DOHH2 (cell line): ENCODE measurements at regions not wholly inside any gene's neighbourhood (a gene's known extent, or its start where the extent isn't known, plus 50 kb on each side); places are given as distances from the start of the nearest gene placed in this dataset.
"Not testable (repeated sequence)": the region's sequence is repeated elsewhere in the genome, so short reads cannot be mapped to it uniquely, and the experiment has no call there.

Experiments
- CTCF ChIP-seq: fragments of 200-600 bp; sonication (generic); IDR thresholded peaks from one replicate; pipeline ENCODE4 v1.5.1; 2014; ENCODE audit warnings: antibody characterized with exemption, mild to moderate bottlenecking, low read depth, low read length; ENCODE audit not compliant: poor library complexity, severe bottlenecking
- EZH2phosphoT487 ChIP-seq: fragments of 200-600 bp; sonication (generic); IDR thresholded peaks from 2 replicates; pipeline ENCODE4 v1.6.1; 2017; ENCODE audit warnings: borderline replicate concordance, mild to moderate bottlenecking, antibody characterized with exemption, low read length, moderate library complexity, mixed read lengths

GRCh38 chr16:29259635-29260457 is 146.7 kb downstream of the NPIPB11 start:
- not testable (repeated sequence) for TF ChIP-seq CTCF, EZH2phosphoT487
